ENCODE measurements at regions not wholly inside any gene's neighbourhood (a gene's known extent, or its start where the extent isn't known, plus 50 kb on each side); places are given as distances from the start of the nearest gene placed in this dataset.
A peak's percentile ranks its signal among the peaks of the same experiment; 100 is the strongest.

DNA sequence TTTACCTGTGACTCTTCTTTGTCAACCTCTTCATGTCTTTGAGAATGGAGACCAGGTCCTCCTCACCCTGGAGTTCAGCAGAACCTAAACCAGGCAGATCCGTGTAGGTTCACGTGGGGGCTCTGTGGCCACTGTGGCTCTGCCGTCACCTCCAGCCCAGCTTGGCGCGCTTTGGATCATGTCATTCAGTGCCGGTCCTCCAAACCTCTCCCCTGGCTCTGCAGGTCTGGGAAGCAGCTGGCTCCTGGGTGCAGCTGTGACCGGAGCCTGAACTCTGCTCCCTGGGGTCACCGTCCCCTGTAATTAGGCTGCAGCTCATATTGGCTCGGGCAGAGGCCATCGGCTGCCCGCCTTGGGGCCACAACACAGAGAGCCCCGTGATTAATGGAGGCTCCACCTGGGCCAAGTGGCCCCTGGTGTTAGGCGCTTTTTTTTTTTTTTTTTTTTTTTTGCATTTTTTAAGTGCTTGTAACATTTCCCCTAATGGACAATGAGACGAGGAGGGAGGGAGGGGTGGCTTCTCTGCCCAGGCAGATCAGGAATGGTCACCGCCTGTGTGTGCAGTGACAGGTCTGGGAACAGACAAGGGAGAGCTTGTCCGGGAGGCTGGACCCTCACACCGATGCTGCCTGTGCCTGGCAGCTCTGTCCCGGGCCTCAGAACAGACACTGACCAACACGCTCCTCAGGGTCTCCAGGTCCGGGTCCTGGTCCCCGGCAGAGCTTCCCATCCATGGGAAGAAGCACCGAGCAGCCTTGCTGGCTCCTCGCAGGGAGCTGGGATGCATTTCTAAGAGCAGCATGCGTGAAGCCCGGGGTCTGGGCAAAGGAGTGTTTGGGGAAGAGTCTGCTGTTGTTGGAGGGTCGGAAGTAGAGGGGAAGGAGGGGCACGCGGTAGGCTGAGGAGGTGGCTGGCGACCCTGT, 247.9 kb downstream of the SEC14L1 start:
- H3K4me1 ChIP-seq (ENCODE audit: insufficient read depth): peaks cover 7% of the 10 kb centered on the region
- peak overlapping the region; percentile 90 for H3K27ac ChIP-seq (ENCODE audit: low read depth)
- H3K4me3 ChIP-seq (ENCODE audit: low read depth, low read length): no peak overlapping the region
- no peak for DNase-seq (ENCODE audit: extremely low spot score)
- 31% methylated on average over 29 of the region's 29 CpGs for WGBS
- no peaks in the 10 kb centered on the region for H3K36me3 ChIP-seq (ENCODE audit: insufficient read depth)

DNA sequence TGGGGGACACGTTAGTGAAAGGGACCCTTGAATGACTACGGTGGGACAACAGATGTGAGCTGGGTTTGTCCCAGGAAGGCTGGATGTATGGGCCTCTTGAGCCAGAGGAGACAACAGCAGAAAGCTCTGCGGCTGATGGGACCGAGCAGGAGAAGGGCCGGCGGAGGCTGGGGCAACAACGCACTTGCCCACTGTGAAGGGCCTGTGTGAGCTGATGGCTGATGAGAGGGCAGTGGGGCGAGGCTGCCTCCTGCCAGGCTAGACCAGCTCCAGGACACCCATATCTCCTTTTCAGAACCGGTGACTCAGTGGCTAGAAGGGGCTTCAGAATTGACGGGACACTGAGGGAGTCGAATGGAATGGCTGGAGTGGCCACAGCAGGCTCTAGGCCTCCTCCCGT, 250.1 kb downstream of the SEC14L1 start:
- Histone ChIP-seq H3K27ac (ENCODE audit: low read depth) (peak overlapping the region; percentile 38), H3K4me1 (ENCODE audit: insufficient read depth) (peaks cover 4% of the 10 kb centered on the region), H3K36me3 (ENCODE audit: insufficient read depth) (no peaks in the 10 kb centered on the region), H3K4me3 (ENCODE audit: low read depth, low read length) (no peak overlapping the region)
- WGBS: 82% methylated on average over 12 of the region's 12 CpGs
- DNase-seq (ENCODE audit: extremely low spot score): no peak

DNA sequence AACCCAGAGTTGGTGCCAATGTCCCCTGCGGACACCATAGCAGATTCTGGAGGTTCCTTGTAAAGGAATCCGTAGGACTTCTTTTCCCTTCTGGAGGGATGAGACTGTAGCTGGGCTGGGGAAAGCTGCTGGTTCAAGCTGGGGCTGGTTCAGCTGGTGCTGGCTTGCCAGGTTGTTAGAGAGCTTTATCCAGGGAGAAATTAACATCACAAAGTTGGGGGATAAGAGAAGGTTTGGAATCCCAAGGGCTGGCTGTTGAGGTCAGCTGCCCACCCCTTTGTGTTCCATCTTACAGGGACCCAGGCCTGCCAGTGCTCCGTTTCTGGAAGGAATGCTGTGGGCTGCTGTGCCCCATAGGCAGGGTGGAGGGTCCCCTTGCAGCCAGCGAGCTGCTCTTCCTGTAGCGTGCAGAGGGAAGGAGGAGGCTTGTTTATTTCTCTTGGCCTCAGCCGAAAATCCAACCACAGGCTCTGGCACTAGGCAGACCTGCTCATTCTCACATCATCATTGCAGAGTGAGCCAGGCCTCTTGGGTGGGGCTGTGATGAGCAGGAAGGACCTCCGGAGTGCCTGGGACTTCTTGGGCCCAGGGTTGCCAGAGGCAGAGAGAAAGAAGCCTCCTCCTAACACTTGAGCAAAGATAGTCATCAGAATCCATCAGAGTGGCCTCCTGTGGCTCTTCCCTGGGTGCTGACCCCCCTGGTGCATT, 251.1 kb downstream of the SEC14L1 start:
- H3K4me3 ChIP-seq (ENCODE audit: low read depth, low read length): no peak overlapping the region
- no peaks in the 10 kb centered on the region for H3K36me3 ChIP-seq (ENCODE audit: insufficient read depth)
- WGBS: 16% methylated on average over 7 of the region's 7 CpGs
- DNase-seq (ENCODE audit: extremely low spot score): peak; percentile 66
- H3K27ac ChIP-seq (ENCODE audit: low read depth): peak overlapping the region; percentile 85
- peaks cover 4% of the 10 kb centered on the region for H3K4me1 ChIP-seq (ENCODE audit: insufficient read depth)

DNA sequence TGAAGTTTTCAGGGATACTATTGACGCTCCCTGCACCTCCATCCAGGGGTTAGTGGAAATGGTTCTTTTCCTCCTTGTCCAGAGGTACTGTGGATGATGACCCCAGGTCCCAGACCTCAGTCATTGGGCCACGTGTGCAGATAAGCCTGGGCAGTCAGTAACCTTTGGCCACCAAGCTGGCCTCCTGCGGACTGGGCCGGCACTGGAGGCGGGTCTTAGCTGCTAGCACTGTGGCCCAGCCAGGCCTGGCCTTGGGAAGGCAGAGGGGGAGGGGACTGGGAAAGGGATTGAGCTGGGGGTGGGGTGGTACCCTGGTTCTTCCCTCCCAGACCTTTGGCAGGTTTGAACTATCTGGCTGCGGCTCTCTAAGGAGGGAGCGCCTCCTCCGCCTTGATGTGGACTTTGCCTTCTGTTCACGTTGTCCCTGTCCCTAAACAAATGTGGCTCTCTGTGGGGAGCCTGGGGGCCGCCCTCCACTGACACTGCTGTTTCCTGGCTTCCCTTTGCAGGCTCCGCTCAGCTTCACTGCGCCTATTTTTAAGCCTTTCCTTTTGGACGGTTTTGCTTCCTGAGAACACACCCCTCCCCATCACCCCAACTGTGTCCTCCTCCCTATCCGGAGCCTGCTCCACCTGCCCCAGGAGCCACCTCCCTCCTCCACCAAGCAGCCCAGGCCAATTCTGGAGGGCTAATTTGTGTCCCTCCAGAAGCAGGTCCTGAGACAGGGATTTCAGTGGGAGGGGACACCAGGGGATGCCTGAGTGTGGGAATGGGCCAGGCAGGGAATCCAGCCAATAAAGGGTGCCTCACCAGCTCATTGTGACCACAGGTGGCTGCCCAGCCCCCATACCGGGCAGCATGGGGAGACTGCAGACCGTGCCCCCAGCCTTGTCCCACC, 251.9 kb downstream of the SEC14L1 start:
- 23% methylated on average over 16 of the region's 16 CpGs for WGBS
- peaks cover 4% of the 10 kb centered on the region for H3K4me1 ChIP-seq (ENCODE audit: insufficient read depth)
- H3K4me3 ChIP-seq (ENCODE audit: low read depth, low read length): no peak overlapping the region

DNA sequence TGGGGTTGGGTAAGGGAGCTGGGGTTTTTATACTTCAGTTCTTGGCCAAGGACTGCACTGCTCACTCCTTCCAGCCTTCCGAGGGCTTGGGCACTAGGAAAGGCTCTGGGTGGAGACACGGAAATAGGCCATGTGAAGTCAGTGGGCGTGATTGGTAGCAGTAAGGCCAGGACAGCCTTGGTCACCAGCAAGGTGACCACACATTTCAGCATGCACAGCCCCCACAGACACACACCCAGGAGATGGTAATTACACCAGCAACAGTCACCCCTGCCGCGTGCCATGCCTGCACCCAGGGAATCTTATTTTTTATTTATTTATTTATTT, 252.5 kb downstream of the SEC14L1 start:
- Histone ChIP-seq H3K36me3 (ENCODE audit: insufficient read depth) (no peaks in the 10 kb centered on the region), H3K4me3 (ENCODE audit: low read depth, low read length) (no peak overlapping the region), H3K4me1 (ENCODE audit: insufficient read depth) (peaks cover 4% of the 10 kb centered on the region), H3K27ac (ENCODE audit: low read depth) (peak overlapping the region; percentile 85)
- DNase-seq (ENCODE audit: extremely low spot score): no peak
- WGBS: 75% methylated on average over 5 of the region's 5 CpGs

More for the DNA sequence above, 251.9 kb downstream of the SEC14L1 start:
- Histone ChIP-seq H3K27ac (ENCODE audit: low read depth) (peak overlapping the region; percentile 85), H3K36me3 (ENCODE audit: insufficient read depth) (no peaks in the 10 kb centered on the region)
- no peak for DNase-seq (ENCODE audit: extremely low spot score)

DNA sequence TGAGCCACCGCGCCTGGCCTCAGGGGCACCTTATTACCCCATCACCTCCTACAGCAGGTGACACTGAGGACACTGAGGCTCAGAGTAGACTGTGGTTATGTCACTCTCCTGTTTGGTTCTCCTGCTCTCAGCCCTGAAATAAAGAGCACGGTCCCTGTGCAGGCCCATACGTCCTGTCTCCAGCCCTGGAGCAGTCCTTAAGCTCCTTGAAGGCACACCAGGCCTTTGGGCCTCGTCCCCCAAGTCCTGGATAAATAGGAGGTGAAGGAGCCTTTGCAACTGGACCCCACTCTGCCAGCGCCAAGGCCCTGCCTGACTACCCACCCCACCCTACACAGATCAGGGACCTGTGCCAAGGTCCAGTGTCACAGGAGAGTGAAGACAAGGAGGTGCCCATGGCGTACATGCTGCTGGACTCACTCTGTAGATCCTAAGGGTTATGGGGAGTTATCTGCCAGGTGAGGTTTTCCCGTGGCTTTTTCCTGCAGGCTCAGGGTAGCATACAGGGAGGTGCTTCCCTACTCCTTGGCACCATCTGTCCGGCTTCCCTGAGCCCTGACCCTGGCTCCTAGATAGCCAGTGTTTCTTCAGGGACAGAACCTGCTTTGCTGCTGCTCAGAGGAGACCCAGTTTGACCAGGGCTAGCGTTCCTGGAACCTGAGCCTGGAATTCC, 253.2 kb downstream of the SEC14L1 start:
- no peak overlapping the region for H3K4me3 ChIP-seq (ENCODE audit: low read depth, low read length)
- peak overlapping the region; percentile 3 for H3K27ac ChIP-seq (ENCODE audit: low read depth)
- H3K36me3 ChIP-seq (ENCODE audit: insufficient read depth): no peaks in the 10 kb centered on the region
- DNase-seq (ENCODE audit: extremely low spot score): no peak
- 72% methylated on average over 10 of the region's 10 CpGs for WGBS
- peaks cover 3% of the 10 kb centered on the region for H3K4me1 ChIP-seq (ENCODE audit: insufficient read depth)

DNA sequence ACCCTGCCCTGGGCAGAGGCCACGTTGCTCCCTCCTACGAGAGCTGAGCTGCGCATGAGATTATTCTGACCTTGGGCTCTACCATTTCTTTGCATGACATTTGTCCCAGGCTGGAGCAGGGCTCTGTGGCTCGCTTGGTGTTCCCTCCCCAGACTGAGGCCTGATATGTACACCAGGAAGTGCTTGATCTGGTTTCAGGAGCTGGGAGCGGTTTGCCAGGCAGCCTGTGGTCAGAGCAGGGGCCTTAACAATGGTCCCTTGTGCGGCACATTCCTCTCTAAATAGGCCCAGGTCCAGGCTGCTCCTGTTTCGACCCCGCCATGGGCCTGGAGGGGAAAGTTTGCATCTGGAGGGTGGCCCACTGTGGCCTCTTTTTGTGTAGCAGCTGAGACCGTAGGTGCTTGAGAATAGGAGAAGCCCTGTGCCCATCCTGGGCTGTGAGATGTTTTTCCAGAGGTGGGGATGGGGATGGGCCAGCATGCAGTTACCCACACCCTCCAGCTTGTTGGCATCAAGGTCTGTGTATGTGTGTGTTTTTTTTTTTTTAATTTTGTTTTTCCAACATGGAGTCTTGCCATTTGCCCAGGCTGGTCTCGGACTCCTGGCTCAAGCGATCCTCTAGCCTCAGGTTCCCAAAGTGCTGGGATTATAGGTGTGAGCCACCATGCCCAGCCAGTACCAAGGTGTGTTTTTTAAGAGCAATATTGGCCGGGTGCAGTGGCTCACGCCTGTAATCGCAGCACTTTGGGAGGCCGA, 253.9 kb downstream of the SEC14L1 start:
- Histone ChIP-seq H3K36me3 (ENCODE audit: insufficient read depth) (no peaks in the 10 kb centered on the region), H3K27ac (ENCODE audit: low read depth) (peak overlapping the region; percentile 3), H3K4me1 (ENCODE audit: insufficient read depth) (no peaks in the 10 kb centered on the region), H3K4me3 (ENCODE audit: low read depth, low read length) (no peak overlapping the region)
- no peak for DNase-seq (ENCODE audit: extremely low spot score)
- 55% methylated on average over 15 of the region's 15 CpGs for WGBS

DNA sequence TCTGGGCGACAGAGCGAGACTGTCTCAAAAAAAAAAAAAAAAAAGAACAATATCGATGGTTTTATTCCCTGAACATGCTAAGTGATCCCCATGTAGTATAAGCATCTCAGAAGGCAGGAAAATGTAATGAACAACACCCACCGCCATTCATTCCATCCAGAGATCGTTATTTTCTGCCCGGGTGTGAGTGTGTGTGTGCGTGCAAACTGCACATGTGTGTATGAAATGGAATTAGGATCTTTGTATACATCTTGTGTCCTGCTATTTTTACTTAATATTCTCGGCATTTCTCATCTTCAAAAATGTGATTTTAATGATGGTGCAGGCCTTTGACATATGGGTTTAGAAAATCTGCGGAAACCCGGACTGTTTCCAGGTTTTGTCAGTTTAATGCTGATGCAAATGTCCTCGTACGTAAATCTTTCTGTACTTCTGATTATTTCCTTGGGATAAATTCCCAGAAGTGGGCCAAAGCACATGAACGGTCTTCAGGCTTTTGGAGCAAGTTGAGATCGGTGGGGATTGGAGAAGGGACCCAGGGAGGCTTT, 254.8 kb downstream of the SEC14L1 start:
- WGBS: 48% methylated on average over 14 of the region's 14 CpGs
- H3K4me3 ChIP-seq (ENCODE audit: low read depth, low read length): no peak overlapping the region
- no peaks in the 10 kb centered on the region for H3K36me3 ChIP-seq (ENCODE audit: insufficient read depth)
- no peaks in the 10 kb centered on the region for H3K4me1 ChIP-seq (ENCODE audit: insufficient read depth)
- no peak overlapping the region for H3K27ac ChIP-seq (ENCODE audit: low read depth)
- DNase-seq (ENCODE audit: extremely low spot score): no peak

DNA sequence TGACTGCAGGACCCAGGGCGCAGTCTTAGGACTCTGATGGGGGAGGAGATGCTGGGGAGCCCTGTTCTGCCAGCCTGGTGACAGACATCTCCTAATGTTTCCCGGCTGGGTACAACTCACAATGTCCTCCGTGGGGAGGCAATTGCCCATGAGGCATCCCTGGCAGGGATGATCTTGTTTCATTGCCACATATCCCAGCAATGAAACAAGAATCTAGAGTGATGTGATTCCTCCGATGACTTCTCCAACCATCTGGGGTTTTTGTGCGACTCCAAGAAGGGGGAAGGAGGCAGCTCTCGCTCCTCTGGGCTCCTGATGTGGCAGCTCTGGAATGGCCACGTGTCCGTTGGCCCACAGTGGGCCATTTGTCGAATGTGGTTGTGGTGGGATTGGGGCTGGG, 255.8 kb downstream of the SEC14L1 start:
- H3K4me1 ChIP-seq (ENCODE audit: insufficient read depth): no peaks in the 10 kb centered on the region
- H3K36me3 ChIP-seq (ENCODE audit: insufficient read depth): no peaks in the 10 kb centered on the region
- 74% methylated on average over 9 of the region's 9 CpGs for WGBS
- no peak overlapping the region for H3K4me3 ChIP-seq (ENCODE audit: low read depth, low read length)
- H3K27ac ChIP-seq (ENCODE audit: low read depth): no peak overlapping the region
- no peak for DNase-seq (ENCODE audit: extremely low spot score)

DNA sequence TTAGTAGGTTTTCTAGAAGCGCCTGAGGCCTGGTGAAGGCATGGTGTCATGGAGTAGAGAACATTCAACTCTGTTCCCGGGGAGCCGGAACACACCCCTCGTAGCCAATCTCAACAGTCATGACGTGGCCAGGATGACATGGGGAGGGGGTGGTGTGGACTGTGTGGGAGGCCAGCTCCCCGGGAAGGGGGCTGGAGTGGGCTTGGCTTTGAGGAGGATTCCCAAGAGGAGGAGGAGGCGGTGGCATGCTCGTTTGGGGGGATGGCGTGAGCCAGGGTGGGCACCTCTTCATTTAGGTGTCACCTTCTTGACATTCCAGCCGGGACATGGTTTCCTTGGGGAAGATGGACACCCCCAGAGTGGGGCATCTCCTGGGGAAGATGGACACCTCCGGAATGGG, 257.5 kb downstream of the SEC14L1 start:
- DNase-seq (ENCODE audit: extremely low spot score): no peak
- Histone ChIP-seq H3K27ac (ENCODE audit: low read depth) (no peak overlapping the region), H3K36me3 (ENCODE audit: insufficient read depth) (peaks cover 3% of the 10 kb centered on the region), H3K4me1 (ENCODE audit: insufficient read depth) (no peaks in the 10 kb centered on the region), H3K4me3 (ENCODE audit: low read depth, low read length) (no peak overlapping the region)
- WGBS: 86% methylated on average over 11 of the region's 11 CpGs

DNA sequence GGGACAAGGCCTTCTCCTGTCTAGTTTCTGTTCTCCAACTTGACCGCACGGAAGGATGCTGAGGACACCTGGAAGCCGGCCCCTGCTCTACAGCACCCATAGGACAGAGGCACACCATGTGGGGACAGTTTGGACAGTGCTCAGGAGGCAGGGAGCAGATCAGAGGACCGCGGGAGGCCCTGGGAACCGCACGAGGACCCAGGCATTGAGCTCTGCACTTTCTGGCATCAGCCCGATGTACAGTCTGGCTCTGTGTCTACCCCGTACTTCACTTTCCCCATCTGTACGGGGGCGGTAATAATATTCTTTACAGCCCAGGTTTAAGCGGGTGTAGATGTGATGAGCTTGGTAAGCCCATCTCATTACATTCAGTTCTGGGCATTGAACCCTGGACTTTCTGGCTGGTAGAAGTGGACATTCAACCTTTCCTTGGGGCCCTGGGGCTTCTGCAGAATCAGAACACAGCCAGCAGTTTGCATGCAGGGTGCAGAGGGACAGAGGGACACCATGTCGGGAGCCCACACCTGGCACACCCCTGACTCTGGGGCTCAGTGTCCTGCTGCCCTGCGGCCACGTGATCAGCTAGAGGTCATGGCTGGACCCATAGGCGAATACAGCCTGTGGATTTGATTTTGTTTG, 258.7 kb downstream of the SEC14L1 start:
- Histone ChIP-seq H3K4me1 (ENCODE audit: insufficient read depth) (no peaks in the 10 kb centered on the region), H3K27ac (ENCODE audit: low read depth) (no peak overlapping the region), H3K4me3 (ENCODE audit: low read depth, low read length) (no peak overlapping the region), H3K36me3 (ENCODE audit: insufficient read depth) (peaks cover 3% of the 10 kb centered on the region)
- 86% methylated on average over 16 of the region's 16 CpGs for WGBS
- no peak for DNase-seq (ENCODE audit: extremely low spot score)

DNA sequence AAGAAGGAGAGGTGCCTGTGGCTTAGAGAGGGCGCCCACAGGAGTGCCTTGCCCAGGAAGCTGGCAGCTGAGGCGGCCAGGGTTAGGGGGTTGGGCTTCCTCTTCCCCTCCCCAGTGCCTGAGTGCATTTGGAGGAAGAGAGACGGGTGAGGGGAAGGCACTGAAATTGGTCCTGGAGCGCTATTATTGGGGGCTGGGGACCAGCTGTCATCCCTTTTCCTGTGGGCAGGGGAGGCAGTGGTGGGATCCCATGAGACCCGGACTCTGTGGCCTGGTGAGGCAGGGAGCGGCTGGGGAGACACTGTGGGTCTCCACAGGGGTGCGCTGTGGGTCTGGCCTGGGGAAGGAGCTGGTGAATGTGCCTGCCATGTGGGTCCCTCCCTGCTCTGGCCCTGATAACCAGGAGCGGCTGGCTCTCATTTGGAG, 259.7 kb downstream of the SEC14L1 start:
- Histone ChIP-seq H3K36me3 (ENCODE audit: insufficient read depth) (peaks cover 3% of the 10 kb centered on the region), H3K4me3 (ENCODE audit: low read depth, low read length) (no peak overlapping the region), H3K27ac (ENCODE audit: low read depth) (no peak overlapping the region), H3K4me1 (ENCODE audit: insufficient read depth) (no peaks in the 10 kb centered on the region)
- 51% methylated on average over 8 of the region's 8 CpGs for WGBS
- DNase-seq (ENCODE audit: extremely low spot score): no peak
